ENCODE measurements at regions not wholly inside any gene's neighbourhood (a gene's known extent, or its start where the extent isn't known, plus 50 kb on each side); places are given as distances from the start of the nearest gene placed in this dataset.

GRCh38 chr12:115351514-115352077 is 667.6 kb upstream of the TBX3 start:
- TF ChIP-seq CTCF (IDR thresholded peaks at IDR 0.05; ENCODE audit: low read depth, low read length), result no peak
- peak; percentile 84 to 88 for DNase-seq (ENCODE audit: low read depth in 2 of 2)
- no peak overlapping the region for H3K4me3 ChIP-seq (replicated peaks in 1 of 2; ENCODE audit: low read depth in 2 of 2, low read length in 2 of 2)

GRCh38 chr12:115349711-115350110 is 665.7 kb upstream of the TBX3 start:
- no peak for TF ChIP-seq CTCF (IDR thresholded peaks at IDR 0.05; ENCODE audit: low read depth, low read length)
- DNase-seq (ENCODE audit: low read depth in 2 of 2), result peak in 1 of 2 donors; percentile 31

GRCh38 chr12:115348301-115348700 is 664.3 kb upstream of the TBX3 start:
- no peak for TF ChIP-seq CTCF (IDR thresholded peaks at IDR 0.05; ENCODE audit: low read depth, low read length)
- no peak overlapping the region for H3K4me3 ChIP-seq (replicated peaks in 1 of 2; ENCODE audit: low read depth in 2 of 2, low read length in 2 of 2)
- DNase-seq (ENCODE audit: low read depth in 2 of 2), result no peak

More at GRCh38 chr12:115349711-115350110, 665.7 kb upstream of the TBX3 start:
- no peak overlapping the region for H3K4me3 ChIP-seq (replicated peaks in 1 of 2; ENCODE audit: low read depth in 2 of 2, low read length in 2 of 2)

- no peak for DNase-seq (ENCODE audit: low read depth in 2 of 2)
- H3K4me3 ChIP-seq (replicated peaks in 1 of 2; ENCODE audit: low read depth in 2 of 2, low read length in 2 of 2), result no peak overlapping the region
These were observed 659.6 kb upstream of the TBX3 start for GRCh38 chr12:115343601-115344000.

GRCh38 chr12:115343008-115343407 is 659.0 kb upstream of the TBX3 start:
- no peak for TF ChIP-seq CTCF (IDR thresholded peaks at IDR 0.05; ENCODE audit: low read depth, low read length)
- no peak for DNase-seq (ENCODE audit: low read depth in 2 of 2)

More at GRCh38 chr12:115343601-115344000, 659.6 kb upstream of the TBX3 start:
- no peak for TF ChIP-seq CTCF (IDR thresholded peaks at IDR 0.05; ENCODE audit: low read depth, low read length)

GRCh38 chr12:115341442-115341841 is 657.5 kb upstream of the TBX3 start:
- TF ChIP-seq CTCF (IDR thresholded peaks at IDR 0.05; ENCODE audit: low read depth, low read length), result no peak
- no peak overlapping the region for H3K4me3 ChIP-seq (replicated peaks in 1 of 2; ENCODE audit: low read depth in 2 of 2, low read length in 2 of 2)
- peak; percentile 97 to 100 for DNase-seq (ENCODE audit: low read depth in 2 of 2)

More at GRCh38 chr12:115343008-115343407, 659.0 kb upstream of the TBX3 start:
- no peak overlapping the region for H3K4me3 ChIP-seq (replicated peaks in 1 of 2; ENCODE audit: low read depth in 2 of 2, low read length in 2 of 2)
